ENCODE measurements at regions not wholly inside any gene's neighbourhood (a gene's known extent, or its start where the extent isn't known, plus 50 kb on each side); places are given as distances from the start of the nearest gene placed in this dataset.

GRCh38 chr9:28868228-28868990 lies 1295.1 kb upstream of the C9orf72 start:
- DNase-seq (ENCODE audit: low read depth in 2 of 3, low spot score in 2 of 3) = peak in 1 of 3 donors; percentile 33

GRCh38 chr9:28882529-28882928 lies 1309.2 kb upstream of the C9orf72 start:
- no peak for DNase-seq (ENCODE audit: low read depth in 2 of 3, low spot score in 2 of 3)

- DNase-seq (ENCODE audit: low read depth in 2 of 3, low spot score in 2 of 3) = peak in 2 of 3 donors; percentile 24 to 65
Measured at GRCh38 chr9:28883234-28883633, 1310.0 kb upstream of the C9orf72 start.

- no peak for DNase-seq (ENCODE audit: low read depth in 2 of 3, low spot score in 2 of 3)
Measured at GRCh38 chr9:28887188-28887884, 1314.1 kb upstream of the C9orf72 start.

- DNase-seq (ENCODE audit: low read depth in 2 of 3, low spot score in 2 of 3) = peak in 1 of 3 donors; percentile 43
Measured at GRCh38 chr9:28888806-28889205, 1315.5 kb upstream of the C9orf72 start.

GRCh38 chr9:28892538-28892937 lies 1319.3 kb upstream of the C9orf72 start:
- no peak for DNase-seq (ENCODE audit: low read depth in 2 of 3, low spot score in 2 of 3)

GRCh38 chr9:28899267-28899666 lies 1326.0 kb upstream of the C9orf72 start:
- no peak for DNase-seq (ENCODE audit: low read depth in 2 of 3, low spot score in 2 of 3)

- no peak for DNase-seq (ENCODE audit: low read depth in 2 of 3, low spot score in 2 of 3)
Measured at GRCh38 chr9:28899926-28900325, 1326.6 kb upstream of the C9orf72 start.

GRCh38 chr9:28900406-28900805 lies 1327.1 kb upstream of the C9orf72 start:
- no peak for DNase-seq (ENCODE audit: low read depth in 2 of 3, low spot score in 2 of 3)

- DNase-seq (ENCODE audit: low read depth in 2 of 3, low spot score in 2 of 3) = no peak
Measured at GRCh38 chr9:28909526-28909925, 1336.2 kb upstream of the C9orf72 start.

- DNase-seq (ENCODE audit: low read depth in 2 of 3, low spot score in 2 of 3) = no peak
Measured at GRCh38 chr9:28912621-28913020, 1339.3 kb upstream of the C9orf72 start.

- no peak for DNase-seq (ENCODE audit: low read depth in 2 of 3, low spot score in 2 of 3)
Measured at GRCh38 chr9:28915202-28915930, 1342.1 kb upstream of the C9orf72 start.

- DNase-seq (ENCODE audit: low read depth in 2 of 3, low spot score in 2 of 3) = no peak
Measured at GRCh38 chr9:28916348-28916747, 1343.1 kb upstream of the C9orf72 start.

- no peak for DNase-seq (ENCODE audit: low read depth in 2 of 3, low spot score in 2 of 3)
Measured at GRCh38 chr9:28921857-28922500, 1348.7 kb upstream of the C9orf72 start.

- DNase-seq (ENCODE audit: low read depth in 2 of 3, low spot score in 2 of 3) = no peak
Measured at GRCh38 chr9:28922891-28923290, 1349.6 kb upstream of the C9orf72 start.

- DNase-seq (ENCODE audit: low read depth in 2 of 3, low spot score in 2 of 3) = no peak
Measured at GRCh38 chr9:28923351-28923750, 1350.1 kb upstream of the C9orf72 start.

- no peak for DNase-seq (ENCODE audit: low read depth in 2 of 3, low spot score in 2 of 3)
Measured at GRCh38 chr9:28925157-28925556, 1351.9 kb upstream of the C9orf72 start.

- DNase-seq (ENCODE audit: low read depth in 2 of 3, low spot score in 2 of 3) = peak in 1 of 3 donors; percentile 1
Measured at GRCh38 chr9:28926306-28926705, 1353.0 kb upstream of the C9orf72 start.

GRCh38 chr9:28927691-28928090 lies 1354.4 kb upstream of the C9orf72 start:
- no peak for DNase-seq (ENCODE audit: low read depth in 2 of 3, low spot score in 2 of 3)

GRCh38 chr9:28929433-28929832 lies 1356.2 kb upstream of the C9orf72 start:
- no peak for DNase-seq (ENCODE audit: low read depth in 2 of 3, low spot score in 2 of 3)

GRCh38 chr9:28930766-28931165 lies 1357.5 kb upstream of the C9orf72 start:
- DNase-seq (ENCODE audit: low read depth in 2 of 3, low spot score in 2 of 3) = no peak

Data from hematopoietic multipotent progenitor cell (in vitro differentiated cells).